ENCODE measurements at regions not wholly inside any gene's neighbourhood (a gene's known extent, or its start where the extent isn't known, plus 50 kb on each side); places are given as distances from the start of the nearest gene placed in this dataset.

- intact Hi-C loops (cut with micrococcal nuclease): no loop called here
- CTCF ChIA-PET (ENCODE audit: low intra/inter-chr PET ratio): no interaction called here
- in situ Hi-C loops (cut with MboI): no loop called here
These were observed 91.8 kb upstream of the TGM3 start for GRCh38 chr20:2204021-2204420.

More at GRCh38 chr20:2204021-2204420, 91.8 kb upstream of the TGM3 start:
- H4K20me1 ChIP-seq (replicated peaks; ENCODE audit: control insufficient read depth, insufficient read depth, low read length): no peaks in the 10 kb centered on the region
- TF ChIP-seq ZNF263 (CRISPR knock-in tag; IDR thresholded peaks at IDR 0.05; ENCODE audit: borderline replicate concordance) (no peak), NFATC3 (IDR thresholded peaks at IDR 0.05) (no peak), POLR2AphosphoS5 (IDR thresholded peaks at IDR 0.05; ENCODE audit: control insufficient read depth, insufficient read depth, low read depth, low read length) (no peak), ATF1 (CRISPR knock-in tag; IDR thresholded peaks at IDR 0.05) (no peak), ATF1 (tag; IDR thresholded peaks at IDR 0.05) (no peak), CBX2 (IDR thresholded peaks at IDR 0.05; ENCODE audit: insufficient read depth, low read length, poor library complexity, severe bottlenecking) (no peak), ZNF780A (CRISPR knock-in tag; IDR thresholded peaks at IDR 0.05) (no peak), ZNF707 (CRISPR knock-in tag; conservative IDR thresholded peaks at IDR 0.05) (no peak), BDP1 (IDR thresholded peaks at IDR 0.05; ENCODE audit: insufficient read depth, insufficient read length) (no peak), THRB (CRISPR knock-in tag; conservative IDR thresholded peaks at IDR 0.05) (no peak)
- H2AFZ ChIP-seq (ENCODE audit: low read depth, low read length): no peak overlapping the region
- no peak overlapping the region for H3K27ac ChIP-seq (ENCODE audit: extremely low read depth, low read depth, low read length)
- H3K9me3 ChIP-seq (replicated peaks; ENCODE audit: control insufficient read depth, insufficient read depth, low read depth, low read length): no peaks in the 10 kb centered on the region
- H3K79me2 ChIP-seq (ENCODE audit: control insufficient read depth, insufficient read depth, low read length): no peaks in the 10 kb centered on the region
- FAIRE-seq: no peak
- no peak overlapping the region for H3K4me3 ChIP-seq
- BruUV-seq (replicated peaks): no TSS peak
- POLR2A ChIA-PET: no interaction called here
- peaks cover 0 to 12% of the 10 kb centered on the region in 2 experiments; a peak in 2 of 5 replicates for H3K4me1 ChIP-seq (replicated peaks in 1 of 2; ENCODE audit: control insufficient read depth in 2 of 2, insufficient read depth in 2 of 2, low read length in 2 of 2)
- H3K27me3 ChIP-seq (ENCODE audit: control insufficient read depth in 2 of 2, insufficient read depth in 2 of 2, low read length in 2 of 2): peaks cover 0 to 24% of the 10 kb centered on the region in 2 experiments; a peak in 3 of 5 replicates
- ATAC-seq: no peak
- DNase-seq (ENCODE audit: extremely low read depth in 1 of 4, low spot score in 3 of 4): no peak
- no peak overlapping the region for H3K4me2 ChIP-seq (ENCODE audit: insufficient read depth, low read length)
- no peaks in the 10 kb centered on the region for H3K36me3 ChIP-seq (ENCODE audit: control insufficient read depth, insufficient read depth, low read length)
- WGBS (ENCODE audit: insufficient coverage, low coverage, missing lambda C conversion rate): 3% methylated on average over 3 of the region's 3 CpGs
- no peaks in the 10 kb centered on the region for H3K9me1 ChIP-seq (ENCODE audit: control insufficient read depth, insufficient read depth, low read length)
- H3K9ac ChIP-seq (ENCODE audit: insufficient read depth in 1 of 2, low read depth in 2 of 2, low read length in 2 of 2): no peak overlapping the region
